Lower leg skin (tissue), 3 donors: ENCODE measurements at regions not wholly inside any gene's neighbourhood (a gene's known extent, or its start where the extent isn't known, plus 50 kb on each side); places are given as distances from the start of the nearest gene placed in this dataset.

ENCODE experiments used
- POLR2A ChIP-seq, 2 donors: fragments of 450-650 bp; IDR thresholded peaks; one replicate each; pipeline ENCODE4 v1.6.1; 2016 to 2017; ENCODE audit warnings: antibody characterized with exemption in 2 of 2, mild to moderate bottlenecking in 1 of 2, moderate library complexity in 1 of 2
- TF ChIP-seq, protein P1 (sequence below), 3 donors: fragments of 450-650 bp; IDR thresholded peaks; one replicate each; pipeline ENCODE4 v1.5.1; 2016; ENCODE audit warnings: antibody characterized with exemption in 3 of 3, mild to moderate bottlenecking in 3 of 3, moderate library complexity in 2 of 3

DNA sequence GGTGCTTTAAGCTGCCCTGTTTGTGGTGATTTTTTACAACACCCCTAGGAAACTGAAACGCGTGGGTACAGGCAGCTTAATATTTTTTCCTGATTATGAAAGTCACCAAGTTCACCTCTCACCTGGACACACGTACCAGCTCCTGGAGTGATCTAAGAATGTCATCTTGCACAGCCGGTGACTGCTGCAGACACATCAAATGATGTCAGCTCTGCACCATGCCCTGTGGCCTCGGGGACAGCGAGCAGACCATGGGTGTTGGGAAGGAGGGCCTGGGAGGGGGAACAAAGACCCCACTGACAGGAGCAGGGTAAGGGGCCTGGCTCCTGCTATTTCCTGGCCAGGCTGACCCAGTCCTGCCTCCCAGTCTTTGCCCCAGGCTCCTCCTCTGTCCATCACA lies 272.7 kb downstream of the PARN start:
- TF ChIP-seq POLR2A (IDR thresholded peaks at IDR 0.05) = no peak
- TF ChIP-seq, protein P1, sequence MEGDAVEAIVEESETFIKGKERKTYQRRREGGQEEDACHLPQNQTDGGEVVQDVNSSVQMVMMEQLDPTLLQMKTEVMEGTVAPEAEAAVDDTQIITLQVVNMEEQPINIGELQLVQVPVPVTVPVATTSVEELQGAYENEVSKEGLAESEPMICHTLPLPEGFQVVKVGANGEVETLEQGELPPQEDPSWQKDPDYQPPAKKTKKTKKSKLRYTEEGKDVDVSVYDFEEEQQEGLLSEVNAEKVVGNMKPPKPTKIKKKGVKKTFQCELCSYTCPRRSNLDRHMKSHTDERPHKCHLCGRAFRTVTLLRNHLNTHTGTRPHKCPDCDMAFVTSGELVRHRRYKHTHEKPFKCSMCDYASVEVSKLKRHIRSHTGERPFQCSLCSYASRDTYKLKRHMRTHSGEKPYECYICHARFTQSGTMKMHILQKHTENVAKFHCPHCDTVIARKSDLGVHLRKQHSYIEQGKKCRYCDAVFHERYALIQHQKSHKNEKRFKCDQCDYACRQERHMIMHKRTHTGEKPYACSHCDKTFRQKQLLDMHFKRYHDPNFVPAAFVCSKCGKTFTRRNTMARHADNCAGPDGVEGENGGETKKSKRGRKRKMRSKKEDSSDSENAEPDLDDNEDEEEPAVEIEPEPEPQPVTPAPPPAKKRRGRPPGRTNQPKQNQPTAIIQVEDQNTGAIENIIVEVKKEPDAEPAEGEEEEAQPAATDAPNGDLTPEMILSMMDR (IDR thresholded peaks at IDR 0.05) = no peak
